Fibroblast of lung (primary cell): ENCODE measurements at regions not wholly inside any gene's neighbourhood (a gene's known extent, or its start where the extent isn't known, plus 50 kb on each side); places are given as distances from the start of the nearest gene placed in this dataset.

ENCODE experiments used
- CTCF ChIP-seq, 2 donors: IDR thresholded peaks in 1 of 2; conservative IDR thresholded peaks in 1 of 2; 1 replicate in 1 of 2; 2 replicates in 1 of 2; pipeline ENCODE4 v1.5.1; 2011 to 2012; ENCODE audit warnings: low read length in 2 of 2, control low read depth in 1 of 2, inconsistent platforms in 1 of 2, low read depth in 1 of 2, mild to moderate bottlenecking in 1 of 2
- EZH2 ChIP-seq: IDR thresholded peaks from 2 replicates; pipeline ENCODE4 v1.5.1; 2012; ENCODE audit warnings: low read length, control low read depth, mild to moderate bottlenecking; ENCODE audit errors: missing control alignments

- TF ChIP-seq EZH2, result no peak
- no peak for TF ChIP-seq CTCF (conservative IDR thresholded peaks at IDR 0.05 in 1 of 2, IDR thresholded peaks at IDR 0.05 in 1 of 2; ENCODE audit: low read depth in 1 of 2, low read length in 2 of 2)
These were observed 1453.7 kb downstream of the CDH8 start for GRCh38 chr16:60582528-60582927.
